Fibroblast of skin of abdomen (primary cell): ENCODE measurements at regions not wholly inside any gene's neighbourhood (a gene's known extent, or its start where the extent isn't known, plus 50 kb on each side); places are given as distances from the start of the nearest gene placed in this dataset.
"Not testable (repeated sequence)": the region's sequence is repeated elsewhere in the genome, so short reads cannot be mapped to it uniquely, and the experiment has no call there.

ENCODE experiments used
- DNase-seq: peaks from one replicate; pipeline ENCODE4 v3.0.0-alpha.2; 2013

GRCh38 chr3:24545887-24546286 is 51.2 kb upstream of the THRB start:
- DNase-seq: no peak

- peak; percentile 55 for DNase-seq
Observed at GRCh38 chr3:24548278-24548677, 53.6 kb upstream of the THRB start.

DNA sequence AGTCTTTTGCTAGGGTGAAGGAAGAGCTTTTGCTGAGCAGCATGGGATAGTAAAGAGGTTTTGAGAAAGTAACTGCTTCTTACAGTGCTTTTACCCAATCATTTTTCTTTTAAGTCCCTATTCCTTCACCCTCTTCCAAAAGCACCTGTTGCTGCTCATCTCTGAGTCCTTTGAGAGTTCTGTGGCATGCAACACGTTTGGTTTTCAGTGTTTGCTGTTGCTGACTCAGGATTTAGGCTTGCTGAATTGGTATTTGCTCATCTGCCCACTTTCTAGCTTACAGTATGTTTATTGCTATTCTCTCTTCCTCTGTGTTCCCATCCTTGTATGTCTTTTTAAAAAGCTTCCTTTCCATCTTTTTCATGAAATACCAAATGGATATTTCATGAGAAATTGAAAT is 55.9 kb upstream of the THRB start:
- DNase-seq: peak; percentile 23

GRCh38 chr3:24551626-24552025 is 57.0 kb upstream of the THRB start:
- no peak for DNase-seq

DNA sequence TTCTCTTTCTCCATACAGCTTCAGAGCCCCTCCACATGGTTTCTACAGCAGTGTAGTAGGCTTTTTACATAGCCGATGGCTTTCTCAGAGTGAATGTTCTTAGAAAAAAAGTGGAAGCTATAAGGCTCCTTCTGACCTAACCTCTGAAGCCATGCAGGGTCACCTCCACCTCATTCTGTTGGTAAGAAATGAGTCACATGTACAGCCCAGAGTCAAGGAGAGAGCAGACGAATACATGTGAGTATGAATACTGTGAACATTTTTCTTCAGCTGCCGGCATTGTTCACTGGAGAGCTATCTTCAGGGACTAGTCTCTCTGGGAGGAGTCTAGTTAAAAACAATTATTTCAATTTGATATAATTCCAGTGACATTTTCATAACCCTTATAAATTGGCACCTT is 68.2 kb upstream of the THRB start:
- DNase-seq: no peak

DNA sequence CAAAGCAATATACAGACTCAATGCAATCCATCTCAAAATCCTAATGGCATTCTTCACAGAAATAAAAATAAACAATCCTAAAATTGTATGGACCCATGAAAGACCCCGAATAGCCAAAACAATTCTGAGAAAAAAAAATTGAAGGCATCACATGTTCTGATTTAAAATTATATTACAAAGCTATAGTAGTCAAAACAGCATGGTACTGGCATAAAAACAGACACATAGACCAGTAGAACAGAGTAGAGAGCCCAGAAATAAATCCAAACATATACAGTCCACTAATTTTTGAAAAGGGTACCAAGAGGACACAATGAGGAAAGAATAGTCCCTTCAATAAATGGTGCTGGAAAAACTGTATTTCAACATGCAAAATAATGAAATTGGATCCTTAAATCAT is 70.4 kb upstream of the THRB start:
- no peak for DNase-seq

DNA sequence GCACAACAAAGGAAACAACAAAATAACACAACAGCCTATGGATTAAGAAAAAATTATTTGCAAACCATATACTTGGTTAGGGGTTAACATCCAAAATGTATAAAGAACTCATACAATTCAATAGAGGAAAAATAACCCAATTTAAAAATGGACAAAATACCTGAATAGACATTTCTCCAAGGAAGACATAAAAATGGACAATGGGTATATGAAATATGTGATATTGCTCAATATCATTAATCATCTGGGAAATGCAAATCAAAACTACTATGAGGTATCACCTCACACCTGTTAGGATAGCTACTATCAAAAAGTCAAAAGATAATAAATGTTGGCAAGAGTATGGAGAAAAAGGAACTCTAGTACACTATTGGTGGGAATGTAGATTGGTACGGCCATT is 71.0 kb upstream of the THRB start:
- no peak for DNase-seq

DNA sequence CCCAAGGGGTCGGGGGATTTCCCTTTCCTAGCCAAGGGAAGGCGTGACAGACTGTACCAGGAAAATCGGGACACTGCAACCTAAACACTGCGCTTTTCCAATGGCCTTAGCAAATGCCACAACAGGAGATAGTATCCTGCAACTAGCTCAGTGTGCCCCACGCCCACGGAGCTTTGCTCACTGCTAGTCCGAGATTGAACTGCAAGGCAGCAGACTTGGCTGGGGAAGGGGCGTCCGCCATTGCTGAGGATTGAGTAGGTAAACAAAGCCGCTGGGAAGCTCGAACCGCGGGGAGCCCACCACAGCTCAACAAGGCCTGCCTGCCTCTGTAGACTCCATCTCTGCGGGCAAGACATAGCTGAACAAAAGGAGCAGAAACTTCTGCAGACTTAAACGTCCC is 72.3 kb upstream of the THRB start:
- no peak for DNase-seq

- DNase-seq: not testable (repeated sequence)
Observed at GRCh38 chr3:24572409-24572808, 77.8 kb upstream of the THRB start.

DNA sequence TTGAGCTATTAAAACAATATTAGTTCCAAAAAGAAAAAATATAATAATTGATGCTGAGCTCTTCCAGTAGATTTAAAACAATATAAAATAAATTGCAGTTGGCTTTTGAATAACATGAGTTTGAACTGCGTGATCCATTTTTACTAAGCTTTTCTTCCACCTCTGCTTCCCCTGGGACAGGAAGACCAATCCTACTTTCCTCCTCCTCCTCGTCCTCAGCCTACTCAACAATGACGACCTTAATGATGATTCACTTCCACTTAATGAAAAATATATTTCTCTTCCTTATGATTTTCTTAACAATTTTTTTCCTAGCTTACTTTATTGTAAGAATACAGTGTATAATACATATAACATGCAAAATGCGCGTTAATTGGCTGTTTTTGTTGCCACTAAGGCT is 78.9 kb upstream of the THRB start:
- DNase-seq: no peak

- no peak for DNase-seq
Observed at GRCh38 chr3:24578324-24578723, 83.7 kb upstream of the THRB start.

DNA sequence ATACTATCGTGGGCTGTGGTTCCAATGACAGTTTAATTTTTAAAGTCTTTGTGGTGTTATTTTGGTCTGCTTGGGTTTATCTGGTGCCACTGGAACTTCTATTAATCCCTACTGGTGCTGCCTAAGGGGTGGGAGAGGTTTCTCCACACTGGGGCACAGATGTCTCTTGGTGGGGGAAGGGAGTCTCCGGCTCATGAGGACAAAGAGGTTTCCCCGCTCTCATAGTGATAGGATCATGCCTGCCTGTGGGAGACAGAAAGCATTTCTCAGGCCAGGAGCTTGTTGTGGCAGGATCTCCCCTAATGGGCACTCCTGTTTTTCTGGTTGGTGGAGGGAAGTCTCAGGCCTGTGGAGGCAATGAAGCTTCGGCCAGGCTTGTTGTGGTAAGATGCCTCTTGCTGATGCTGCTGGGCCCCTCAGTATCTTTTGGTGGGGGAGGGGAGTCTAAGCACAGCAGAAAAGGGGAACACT is 84.3 kb upstream of the THRB start:
- DNase-seq: no peak

GRCh38 chr3:24582431-24583403 is 88.1 kb upstream of the THRB start:
- DNase-seq: peak; percentile 80

DNA sequence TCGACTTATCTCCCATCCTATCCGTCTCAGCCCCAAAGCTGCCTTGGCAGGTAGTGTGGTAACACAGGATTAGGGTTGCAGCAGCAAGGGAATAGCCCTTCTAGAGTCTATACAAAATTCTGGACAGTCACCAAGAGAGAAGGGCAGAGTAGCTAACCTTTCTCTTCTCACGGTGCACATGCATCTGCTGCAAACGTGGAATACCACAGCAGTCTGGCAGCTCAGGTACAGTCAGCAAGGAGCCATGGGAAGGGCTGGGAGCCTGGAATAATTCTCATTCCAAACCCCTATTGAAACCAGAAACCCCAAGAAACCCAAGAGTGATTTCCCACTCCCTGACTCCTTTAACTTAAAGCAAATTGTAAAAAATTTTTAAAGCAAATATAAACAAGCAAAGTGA is 92.3 kb upstream of the THRB start:
- no peak for DNase-seq

DNA sequence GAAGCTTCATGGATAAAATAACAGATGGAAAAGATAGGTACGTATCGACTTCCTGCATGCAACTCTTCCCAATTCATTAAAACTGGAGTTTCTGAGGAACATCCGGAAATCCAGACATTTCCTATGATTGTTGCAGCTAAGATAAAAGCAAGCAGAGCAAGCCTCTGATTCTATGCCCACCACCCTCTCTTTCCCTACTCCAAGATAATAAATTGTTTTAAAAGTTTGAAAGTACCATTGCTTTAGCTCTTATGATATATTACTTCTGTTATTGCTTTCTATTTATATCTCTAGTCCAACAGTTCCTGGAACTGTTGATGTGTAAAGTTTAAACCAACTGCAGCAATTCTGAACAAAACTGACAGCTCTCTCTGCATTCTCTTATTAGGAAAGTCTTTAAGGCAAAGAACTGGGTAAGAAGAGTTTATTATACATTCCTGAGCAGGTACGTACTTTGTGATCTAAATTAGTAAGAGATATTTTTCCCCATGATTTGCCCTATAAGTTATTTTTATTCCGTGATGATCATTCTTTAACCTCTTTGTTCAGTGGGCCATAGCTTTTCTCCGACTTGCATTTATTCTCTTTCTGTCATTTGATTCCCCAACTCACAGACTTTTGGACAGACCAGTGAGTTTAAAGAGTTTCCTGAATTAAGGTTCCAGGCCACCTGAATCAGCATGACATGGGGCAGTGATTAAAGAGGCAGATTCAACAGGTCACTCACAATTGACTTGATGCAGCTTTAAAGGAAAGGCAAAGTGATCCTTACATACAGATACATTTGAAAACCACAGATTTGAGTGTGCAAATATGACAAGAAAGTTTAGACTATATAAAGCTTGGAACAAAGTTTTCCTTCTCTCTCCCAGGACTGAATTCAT is 94.2 kb upstream of the THRB start:
- DNase-seq: no peak

- DNase-seq: no peak
Observed at GRCh38 chr3:24589513-24589851, 94.8 kb upstream of the THRB start.

GRCh38 chr3:24589931-24590880 is 95.6 kb upstream of the THRB start:
- no peak for DNase-seq

DNA sequence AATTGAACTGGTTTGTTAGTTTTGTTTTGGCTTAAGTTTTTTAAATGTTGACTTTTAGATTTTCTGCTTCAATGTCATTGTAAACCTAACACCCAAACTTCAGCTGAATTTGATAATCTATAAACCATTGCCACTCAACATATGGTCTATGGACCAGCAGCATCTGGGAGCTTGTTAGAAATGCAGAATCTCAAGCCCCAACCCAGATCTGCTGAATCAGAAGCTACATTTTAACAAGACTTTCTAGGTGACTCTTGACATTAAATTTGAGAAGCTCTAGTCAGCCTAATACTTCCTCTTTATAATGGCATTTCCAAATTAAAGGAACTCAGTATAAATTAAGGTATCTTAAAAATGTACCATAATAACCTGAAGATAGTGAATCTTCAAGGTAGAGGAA is 96.5 kb upstream of the THRB start:
- no peak for DNase-seq

- DNase-seq: peak; percentile 49
Observed at GRCh38 chr3:24591661-24592555, 97.3 kb upstream of the THRB start.

- DNase-seq: no peak
Observed at GRCh38 chr3:24594161-24594560, 99.5 kb upstream of the THRB start.

GRCh38 chr3:24595796-24596195 is 101.1 kb upstream of the THRB start:
- peak; percentile 48 for DNase-seq
